Trophoblast cell (in vitro differentiated cells and primary cell): ENCODE measurements at regions not wholly inside any gene's neighbourhood (a gene's known extent, or its start where the extent isn't known, plus 50 kb on each side); places are given as distances from the start of the nearest gene placed in this dataset.
A peak's percentile ranks its signal among the peaks of the same experiment; 100 is the strongest.

Experiments
- DNase-seq, 2 donors: peaks; one replicate each; pipeline ENCODE4 v3.0.0-alpha.2; 2016
- H2AFZ ChIP-seq: 2 replicates; pipeline ENCODE4 v1.6.1; 2013; ENCODE audit warnings: low read length, moderate library complexity, mild to moderate bottlenecking; ENCODE audit not compliant: insufficient read depth, poor library complexity
- H2AK5ac ChIP-seq: 2 replicates; pipeline ENCODE4 v1.6.1; 2013; ENCODE audit warnings: mild to moderate bottlenecking, low read length
- H2BK120ac ChIP-seq: 2 replicates; pipeline ENCODE4 v1.6.1; 2013; ENCODE audit warnings: low read length, mild to moderate bottlenecking, moderate library complexity; ENCODE audit not compliant: insufficient read depth, poor library complexity
- H2BK12ac ChIP-seq: 2 replicates; pipeline ENCODE4 v1.6.1; 2013; ENCODE audit warnings: mild to moderate bottlenecking, low read length, moderate library complexity
- H2BK5ac ChIP-seq: 2 replicates; pipeline ENCODE4 v1.6.1; 2013; ENCODE audit warnings: low read length, low read depth, moderate library complexity, mild to moderate bottlenecking; ENCODE audit not compliant: poor library complexity
- H3K14ac ChIP-seq: 2 replicates; pipeline ENCODE4 v1.6.1; 2013; ENCODE audit warnings: mild to moderate bottlenecking, low read length
- H3K18ac ChIP-seq: 2 replicates; pipeline ENCODE4 v1.6.1; 2013; ENCODE audit warnings: mild to moderate bottlenecking, low read length
- H3K23ac ChIP-seq: 2 replicates; pipeline ENCODE4 v1.6.1; 2013; ENCODE audit warnings: low read length
- H3K27ac ChIP-seq: 2 replicates; pipeline ENCODE4 v1.5.1; 2013; ENCODE audit warnings: low read depth, mild to moderate bottlenecking, inconsistent platforms, low read length, moderate library complexity
- H3K27me3 ChIP-seq: 2 replicates; pipeline ENCODE4 v1.6.1; 2013; ENCODE audit warnings: inconsistent platforms, mild to moderate bottlenecking, low read length, moderate library complexity; ENCODE audit not compliant: insufficient read depth
- H3K36me3 ChIP-seq, 2 experiments: 1 replicate in 1 of 2; 2 replicates in 1 of 2; pipeline ENCODE4 v1.6.1; 2013; ENCODE audit warnings: low read length in 2 of 2, mild to moderate bottlenecking in 2 of 2, moderate library complexity in 1 of 2; ENCODE audit not compliant: insufficient read depth in 2 of 2, control insufficient read depth in 1 of 2
- H3K4ac ChIP-seq: 2 replicates; pipeline ENCODE4 v1.6.1; 2013; ENCODE audit warnings: low read depth, mild to moderate bottlenecking, low read length, moderate library complexity
- H3K4me1 ChIP-seq, 2 experiments: 1 replicate in 1 of 2; 2 replicates in 1 of 2; pipeline ENCODE4 v1.6.1; 2013; ENCODE audit warnings: low read length in 2 of 2, mild to moderate bottlenecking in 2 of 2, moderate library complexity in 1 of 2; ENCODE audit not compliant: insufficient read depth in 2 of 2, control insufficient read depth in 1 of 2
- H3K4me2 ChIP-seq: 2 replicates; pipeline ENCODE4 v1.6.1; 2013; ENCODE audit warnings: inconsistent platforms, mild to moderate bottlenecking, low read length, moderate library complexity
- H3K4me3 ChIP-seq: 2 replicates; pipeline ENCODE4 v1.5.1; 2013; ENCODE audit warnings: mild to moderate bottlenecking, low read depth, low read length, inconsistent platforms
- H3K79me1 ChIP-seq: one replicate; pipeline ENCODE4 v1.6.1; 2013; ENCODE audit warnings: low read length
- H3K79me2 ChIP-seq: 2 replicates; pipeline ENCODE4 v1.6.1; 2013; ENCODE audit warnings: low read length, mild to moderate bottlenecking; ENCODE audit not compliant: control insufficient read depth, insufficient read depth, poor library complexity
- H3K9ac ChIP-seq: 2 replicates; pipeline ENCODE4 v1.6.1; 2013; ENCODE audit warnings: mild to moderate bottlenecking, low read length
- H3K9me3 ChIP-seq: 2 replicates; pipeline ENCODE4 v1.6.1; 2013; ENCODE audit warnings: low read depth, mild to moderate bottlenecking, control low read depth, inconsistent platforms, low read length; ENCODE audit not compliant: insufficient read depth
- H4K12ac ChIP-seq: 2 replicates; pipeline ENCODE4 v1.6.1; 2013; ENCODE audit warnings: low read depth, mild to moderate bottlenecking, low read length, moderate library complexity
- H4K8ac ChIP-seq: 2 replicates; pipeline ENCODE4 v1.6.1; 2013; ENCODE audit warnings: low read depth, mild to moderate bottlenecking, low read length, moderate library complexity
- H4K91ac ChIP-seq: one replicate; pipeline ENCODE4 v1.6.1; 2013; ENCODE audit warnings: low read depth, mild to moderate bottlenecking, low read length, moderate library complexity
- WGBS: extraction: QIAGEN DNeasy Blood & Tissue Kit; methylation state at CpG from one replicate; pipeline ENCODE4 v1.1.7; 2013; ENCODE audit warnings: missing lambda C conversion rate; ENCODE audit not compliant: insufficient read length, insufficient coverage; ENCODE audit errors: extremely low coverage; 5-methylcytosine and 5-hydroxymethylcytosine counted together

- Histone ChIP-seq H3K14ac (no peak overlapping the region), H2AK5ac (no peak overlapping the region), H3K4me2 (no peak overlapping the region), H3K4me1 (no peaks in the 10 kb centered on the region), H4K91ac (no peak overlapping the region), H3K4ac (no peak overlapping the region), H3K23ac (no peak overlapping the region), H2BK120ac (no peak overlapping the region), H3K79me2 (no peaks in the 10 kb centered on the region), H3K27me3 (no peaks in the 10 kb centered on the region), H2BK12ac (no peak overlapping the region), H2BK5ac (no peak overlapping the region), H2AFZ (no peak overlapping the region), H3K9ac (no peak overlapping the region), H3K4me3 (no peak overlapping the region), H3K27ac (no peak overlapping the region), H3K18ac (no peak overlapping the region), H4K12ac (no peak overlapping the region), H3K36me3 (no peaks in the 10 kb centered on the region), H3K9me3 (peaks cover 2% of the 10 kb centered on the region), H3K79me1 (no peaks in the 10 kb centered on the region), H4K8ac (no peak overlapping the region)
- DNase-seq = no peak
- WGBS = no CpG with 5 or more reads among the region's 4 CpGs
Measured at GRCh38 chr9:84079994-84080393, 99.4 kb downstream of the RMI1 start.

GRCh38 chr9:84101964-84102632, 121.5 kb downstream of the RMI1 start:
- Histone ChIP-seq H2BK5ac (no peak overlapping the region), H2AK5ac (no peak overlapping the region), H3K23ac (no peak overlapping the region), H3K14ac (no peak overlapping the region), H3K9me3 (no peaks in the 10 kb centered on the region), H3K79me1 (no peaks in the 10 kb centered on the region), H2BK120ac (no peak overlapping the region), H3K27ac (no peak overlapping the region), H3K4me1 (no peaks in the 10 kb centered on the region), H3K9ac (no peak overlapping the region), H3K4me3 (no peak overlapping the region), H2AFZ (peak overlapping the region; percentile 54), H3K18ac (no peak overlapping the region), H3K79me2 (no peaks in the 10 kb centered on the region), H4K91ac (no peak overlapping the region), H4K12ac (peak overlapping the region; percentile 30), H3K36me3 (no peaks in the 10 kb centered on the region), H3K4me2 (peak overlapping the region; percentile 43), H3K27me3 (peaks cover 8% of the 10 kb centered on the region), H2BK12ac (no peak overlapping the region), H4K8ac (no peak overlapping the region), H3K4ac (no peak overlapping the region)
- no peak for DNase-seq
- WGBS = no CpG with 5 or more reads among the region's 29 CpGs

- Histone ChIP-seq H2BK12ac (no peak overlapping the region), H3K18ac (no peak overlapping the region), H3K4ac (no peak overlapping the region), H2AFZ (no peak overlapping the region), H3K79me1 (no peaks in the 10 kb centered on the region), H3K4me1 (no peaks in the 10 kb centered on the region), H3K27me3 (peaks cover 8% of the 10 kb centered on the region), H3K14ac (no peak overlapping the region), H4K91ac (no peak overlapping the region), H3K79me2 (no peaks in the 10 kb centered on the region), H3K27ac (no peak overlapping the region), H2BK120ac (no peak overlapping the region), H4K12ac (no peak overlapping the region), H3K36me3 (no peaks in the 10 kb centered on the region), H3K9ac (no peak overlapping the region), H3K9me3 (no peaks in the 10 kb centered on the region), H2AK5ac (no peak overlapping the region), H2BK5ac (no peak overlapping the region), H3K23ac (no peak overlapping the region), H3K4me3 (no peak overlapping the region), H3K4me2 (no peak overlapping the region), H4K8ac (no peak overlapping the region)
- no CpG with 5 or more reads among the region's 1 CpG for WGBS
- no peak for DNase-seq
Measured at GRCh38 chr9:84103651-84104377, 123.2 kb downstream of the RMI1 start.

GRCh38 chr9:84107081-84107480, 126.5 kb downstream of the RMI1 start:
- no peaks in the 10 kb centered on the region for H3K79me2 ChIP-seq

More at GRCh38 chr9:84107081-84107480, 126.5 kb downstream of the RMI1 start:
- H3K4ac ChIP-seq = no peak overlapping the region
- no peaks in the 10 kb centered on the region for H3K9me3 ChIP-seq
- H2AK5ac ChIP-seq = no peak overlapping the region
- H4K8ac ChIP-seq = no peak overlapping the region
- no peak for DNase-seq
- no CpG with 5 or more reads among the region's 2 CpGs for WGBS
- H3K14ac ChIP-seq = no peak overlapping the region
- no peak overlapping the region for H3K27ac ChIP-seq
- H3K27me3 ChIP-seq = peaks cover 2% of the 10 kb centered on the region
- H2BK120ac ChIP-seq = no peak overlapping the region
- no peak overlapping the region for H3K9ac ChIP-seq
- no peaks in the 10 kb centered on the region for H3K4me1 ChIP-seq
- no peak overlapping the region for H3K4me2 ChIP-seq
- no peak overlapping the region for H4K91ac ChIP-seq
- H3K36me3 ChIP-seq = no peaks in the 10 kb centered on the region
- H3K79me1 ChIP-seq = no peaks in the 10 kb centered on the region
- H3K23ac ChIP-seq = no peak overlapping the region
- no peak overlapping the region for H2BK12ac ChIP-seq
- H3K18ac ChIP-seq = no peak overlapping the region
- no peak overlapping the region for H2BK5ac ChIP-seq
- no peak overlapping the region for H3K4me3 ChIP-seq
- no peak overlapping the region for H2AFZ ChIP-seq
- H4K12ac ChIP-seq = no peak overlapping the region
